CD4-positive, alpha-beta T cell treated with Interleukin-1 beta for 1 hour (primary cell): ENCODE measurements at regions not wholly inside any gene's neighbourhood (a gene's known extent, or its start where the extent isn't known, plus 50 kb on each side); places are given as distances from the start of the nearest gene placed in this dataset.

ENCODE experiments used
- DNase-seq, 2 donors: peaks; one replicate each; pipeline ENCODE4 v3.0.0-alpha.2; 2020 to 2022

DNA sequence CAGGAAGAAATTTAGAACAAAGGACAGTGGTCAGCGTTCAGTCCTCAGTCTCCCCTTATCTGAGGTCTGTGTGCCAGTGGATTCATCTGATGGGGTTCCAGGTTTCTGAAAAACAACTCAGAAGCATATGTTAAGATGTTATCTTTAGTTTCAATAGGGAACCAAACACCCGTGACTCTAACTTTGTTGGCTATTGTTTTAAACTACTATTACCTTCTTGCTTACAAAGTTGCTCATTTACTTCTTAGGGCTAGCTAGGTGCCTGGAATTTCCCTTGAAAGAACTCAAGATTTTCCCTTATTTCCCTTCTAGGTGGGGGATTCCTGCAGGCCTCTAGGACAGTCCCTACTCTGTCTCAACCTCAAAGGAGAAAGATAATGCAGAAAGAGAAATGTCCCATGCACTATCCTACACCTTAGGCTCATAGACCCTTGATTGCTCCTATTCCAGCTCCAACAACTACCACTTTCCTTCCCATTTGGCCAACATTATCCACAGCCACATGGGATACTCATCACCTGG, 192.5 kb upstream of the LYZL1 start:
- DNase-seq = no peak

GRCh38 chr10:29098423-29098822, 190.4 kb upstream of the LYZL1 start:
- DNase-seq = no peak

DNA sequence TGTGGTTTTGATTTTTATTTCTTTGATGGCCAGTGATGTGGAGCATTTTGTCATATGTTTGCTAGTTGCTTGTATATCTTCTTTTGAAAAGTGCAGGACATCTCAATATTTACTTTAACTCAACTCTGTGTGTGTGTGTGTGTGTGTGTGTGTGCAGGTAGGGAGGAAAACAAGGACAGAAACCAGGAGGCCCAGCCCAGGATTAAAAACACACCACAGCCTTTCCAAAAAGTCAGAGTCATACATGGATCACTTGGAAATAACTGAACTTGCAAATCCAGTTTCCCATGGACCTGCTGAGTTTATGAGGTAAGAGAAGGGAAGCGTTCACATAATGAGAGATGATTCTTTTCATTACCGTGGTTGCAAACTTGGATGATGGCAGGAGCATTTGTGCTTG, 189.9 kb upstream of the LYZL1 start:
- DNase-seq = no peak

GRCh38 chr10:29099415-29099814, 189.5 kb upstream of the LYZL1 start:
- no peak for DNase-seq

DNA sequence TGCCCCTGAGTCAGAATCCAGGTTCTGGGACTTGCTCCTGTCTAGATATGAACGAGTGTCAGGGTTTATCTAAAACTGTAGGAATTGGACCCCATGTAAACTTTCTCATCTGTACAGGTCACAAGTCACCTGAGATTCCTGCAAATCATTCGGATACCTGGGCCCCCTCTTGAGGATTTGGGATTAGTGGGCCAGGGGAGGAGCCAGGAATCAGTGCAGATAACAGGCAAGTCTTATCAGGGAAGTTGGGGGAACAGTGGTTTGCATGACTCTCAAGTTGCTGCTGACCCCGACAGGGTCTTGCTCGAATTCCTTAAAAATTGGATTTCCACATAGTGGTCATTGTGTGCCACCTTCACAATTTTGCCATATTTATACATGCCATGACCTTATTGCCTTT, 188.4 kb upstream of the LYZL1 start:
- no peak for DNase-seq

DNA sequence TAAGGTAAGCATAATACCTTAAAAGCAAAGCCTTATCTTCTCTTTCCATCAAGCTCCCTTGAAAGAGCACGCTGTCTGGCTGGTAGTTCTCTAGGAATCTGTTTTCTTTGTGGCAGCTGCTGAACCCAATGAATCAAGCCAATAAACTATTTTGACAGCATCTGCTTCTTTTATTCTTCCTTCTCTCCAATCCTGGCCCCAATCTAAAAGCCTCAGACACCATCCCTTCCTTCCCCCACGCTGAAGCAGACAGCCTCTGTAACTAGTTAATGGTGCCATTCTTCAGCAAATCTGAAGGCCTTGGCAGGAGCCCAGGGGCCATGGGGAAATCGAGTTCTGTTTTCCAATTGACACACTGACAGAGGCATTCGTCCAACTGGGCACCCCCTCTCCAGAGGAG, 186.6 kb upstream of the LYZL1 start:
- DNase-seq = no peak

DNA sequence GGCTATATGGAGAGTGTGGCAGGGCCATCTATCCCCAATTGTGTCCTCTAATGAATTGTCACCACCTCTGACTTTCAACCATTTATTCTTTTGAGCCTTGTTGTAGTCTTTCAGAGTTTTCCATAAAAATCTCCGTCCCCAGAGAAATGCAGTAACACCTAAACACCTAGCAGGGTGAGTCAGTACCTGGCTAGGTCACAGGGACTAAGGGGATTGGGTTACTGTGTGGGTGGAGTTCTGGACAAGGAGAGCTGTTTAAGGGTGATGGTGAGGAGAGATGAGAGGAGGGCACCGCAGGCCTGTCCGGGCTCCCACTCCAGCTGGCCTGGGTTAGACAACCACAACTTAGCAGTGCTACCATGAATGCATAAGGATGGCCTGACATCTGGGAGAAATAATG, 186.2 kb upstream of the LYZL1 start:
- DNase-seq = no peak

- no peak for DNase-seq
Observed at GRCh38 chr10:29104661-29105399, 184.0 kb upstream of the LYZL1 start.

DNA sequence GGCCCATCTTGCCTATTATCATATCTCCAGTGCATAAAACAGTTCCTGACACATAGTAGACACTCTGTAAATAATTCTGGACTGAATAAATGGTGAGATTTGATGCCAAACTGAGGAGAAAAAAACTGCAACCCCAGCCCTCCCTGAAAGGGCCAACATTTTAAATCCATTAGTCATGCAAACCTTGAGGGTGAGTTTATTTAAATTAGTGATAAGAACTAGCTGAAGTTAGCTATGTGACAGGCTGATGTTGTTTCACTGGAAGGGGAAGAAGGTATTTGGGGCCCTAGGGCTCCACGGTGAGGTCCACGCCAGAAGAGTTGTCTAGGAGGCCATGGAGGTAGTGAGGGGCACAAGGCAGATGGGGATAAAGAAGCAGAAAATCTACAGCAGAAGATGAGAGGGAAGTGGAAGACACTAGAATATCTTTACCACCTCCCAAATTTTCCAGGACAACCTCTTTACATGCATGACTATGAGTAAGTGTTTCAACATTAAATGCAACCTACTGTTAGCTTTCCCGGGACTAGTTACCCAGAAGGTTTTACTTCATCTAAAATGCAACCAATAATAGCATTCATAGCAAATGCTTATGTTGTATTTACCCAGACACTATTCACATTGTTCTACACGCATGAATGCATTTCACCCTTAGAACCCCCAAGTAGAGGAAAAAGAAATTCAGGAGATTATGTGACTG, 183.2 kb upstream of the LYZL1 start:
- no peak for DNase-seq

DNA sequence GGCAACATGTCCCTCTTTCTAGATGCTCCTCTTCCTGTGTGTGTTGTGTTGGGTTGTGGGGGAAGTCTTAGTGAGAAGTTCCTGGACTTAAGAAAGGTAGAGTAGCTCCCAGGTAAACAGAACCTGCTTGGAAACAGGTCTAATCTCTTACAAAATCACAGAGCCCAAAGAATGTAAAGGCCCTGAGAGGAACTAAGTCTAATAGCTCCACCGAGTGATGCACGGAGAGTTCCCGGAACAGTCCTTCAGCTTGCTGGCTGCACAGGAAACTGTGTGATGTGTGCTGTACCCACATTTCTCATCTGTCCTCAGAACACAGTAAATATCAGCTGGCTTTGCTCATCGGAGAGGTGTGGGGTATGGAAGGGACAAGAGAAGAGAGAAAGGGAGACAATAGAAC, 182.6 kb upstream of the LYZL1 start:
- no peak for DNase-seq

DNA sequence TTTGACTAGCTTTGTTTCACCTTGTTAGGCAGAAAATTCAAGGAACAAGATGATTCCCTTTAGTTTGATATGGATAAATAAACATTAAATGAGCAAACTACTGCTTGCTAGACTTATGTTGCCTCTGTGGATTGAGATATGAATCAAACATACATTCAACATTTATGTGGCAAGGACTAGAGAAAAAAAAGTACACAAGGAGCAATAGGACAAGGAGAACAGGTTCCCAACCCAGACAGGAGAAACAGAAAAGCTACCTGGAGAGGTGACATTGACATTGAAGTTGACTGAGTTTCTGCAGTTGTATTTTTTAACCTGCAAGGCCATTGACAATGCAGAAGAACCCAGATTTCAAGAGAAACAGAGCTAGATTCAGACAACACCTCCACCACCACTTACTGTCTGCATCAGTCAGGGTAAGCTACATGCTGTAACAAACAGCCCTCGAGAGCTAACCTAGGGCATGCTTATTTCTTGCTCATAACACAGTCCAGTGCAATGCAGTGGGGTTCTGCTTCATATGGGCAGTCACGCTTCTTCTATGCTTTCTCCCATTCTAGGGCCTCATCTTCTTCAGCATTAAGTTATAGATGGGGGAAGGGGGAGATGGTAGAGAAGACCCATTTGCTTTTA, 180.9 kb upstream of the LYZL1 start:
- no peak for DNase-seq

DNA sequence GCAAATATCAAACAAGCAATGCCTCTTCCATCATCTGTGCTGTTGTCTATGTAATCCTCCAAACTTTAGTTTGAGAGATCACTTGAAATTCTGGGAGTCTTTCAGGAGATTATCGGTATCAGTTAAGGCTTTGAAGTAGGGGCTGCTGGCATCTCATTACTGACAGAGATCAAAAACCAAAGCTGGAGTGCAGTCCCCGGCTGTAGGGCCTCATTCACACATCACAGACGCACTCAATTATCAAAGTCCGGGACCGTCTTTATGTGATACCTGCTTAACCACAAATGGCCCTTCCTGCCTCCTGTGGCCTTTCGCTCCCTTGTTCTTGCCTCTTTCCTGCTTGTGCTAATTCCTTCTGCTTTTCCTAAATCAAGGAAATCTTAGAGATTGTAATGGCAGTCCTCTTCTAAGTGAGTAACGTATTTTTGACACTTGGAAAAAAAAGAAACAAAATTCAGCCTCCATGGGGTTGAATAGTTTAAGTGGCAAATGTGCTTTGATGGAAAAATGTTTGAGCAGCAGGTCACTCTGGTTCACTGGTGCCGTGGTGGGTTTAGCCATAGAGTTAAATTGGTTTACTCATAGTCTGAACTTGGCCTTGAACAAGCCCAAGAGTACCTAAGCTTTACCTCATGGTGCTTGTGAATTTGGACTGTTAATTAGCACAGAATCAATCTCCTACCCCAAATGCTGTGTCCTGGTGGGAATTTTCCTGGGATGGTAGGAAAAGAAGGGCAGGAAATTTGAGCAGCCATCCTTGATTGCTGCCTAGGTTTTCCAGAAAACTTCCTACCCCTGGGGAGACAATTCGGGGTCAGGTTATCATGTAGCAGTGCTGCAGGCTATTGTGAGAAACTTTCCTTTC, 178.9 kb upstream of the LYZL1 start:
- no peak for DNase-seq

DNA sequence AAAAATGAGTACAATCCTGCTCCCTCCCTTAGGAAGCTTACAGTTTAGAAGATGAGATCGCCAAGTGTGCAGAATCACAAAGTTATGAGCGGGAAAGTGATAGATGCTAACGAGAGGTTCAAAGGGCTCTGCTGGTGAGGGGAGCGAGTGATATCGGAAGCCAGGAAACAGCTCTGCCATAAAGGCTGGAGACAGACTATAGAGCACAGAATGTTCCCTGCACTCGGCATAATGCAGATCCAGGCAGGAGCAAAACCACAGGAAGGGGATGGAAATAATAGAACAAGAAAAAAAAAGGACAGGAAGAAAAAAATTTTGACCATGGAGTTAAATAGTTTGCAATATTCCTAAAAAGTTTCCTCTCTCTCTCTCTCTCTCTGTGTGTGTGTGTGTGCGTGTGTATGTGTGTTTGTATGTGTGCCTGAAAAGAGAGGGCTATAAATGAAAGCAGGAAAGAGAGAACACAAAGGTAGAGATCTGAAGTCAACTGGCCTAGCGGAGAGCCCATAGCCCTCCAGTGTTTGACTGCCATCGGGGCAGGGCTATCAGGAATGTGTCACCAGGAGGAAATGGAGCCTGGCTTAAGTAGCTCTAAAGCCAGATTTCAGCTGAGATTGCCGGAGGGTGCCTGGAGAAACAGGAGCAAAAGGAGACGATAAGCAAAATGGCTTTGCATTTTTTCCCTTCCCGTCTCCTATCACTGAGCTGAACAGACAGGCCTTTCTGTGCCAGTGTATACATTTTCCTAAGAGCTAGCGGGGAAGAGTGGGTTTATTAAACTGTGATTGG, 175.8 kb upstream of the LYZL1 start:
- DNase-seq = no peak

DNA sequence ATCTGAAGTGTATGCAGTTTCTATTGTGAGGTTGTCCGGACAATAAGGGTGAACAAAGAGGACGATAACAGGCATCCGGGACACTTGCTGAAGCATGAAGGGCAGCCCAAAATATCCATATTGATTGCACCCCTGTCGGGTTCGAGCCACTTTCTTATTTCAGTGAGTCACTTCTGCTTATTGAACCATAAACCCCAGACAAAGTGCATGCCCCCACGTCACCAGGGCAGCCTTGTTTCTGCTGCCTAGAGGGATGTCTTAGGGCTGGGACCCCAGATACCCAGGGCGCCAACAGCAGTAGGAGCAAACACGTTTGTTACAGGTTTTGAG, 175.3 kb upstream of the LYZL1 start:
- DNase-seq = no peak

- DNase-seq = no peak
Observed at GRCh38 chr10:29114141-29114540, 174.7 kb upstream of the LYZL1 start.

GRCh38 chr10:29117781-29118180, 171.1 kb upstream of the LYZL1 start:
- DNase-seq = no peak

- no peak for DNase-seq
Observed at GRCh38 chr10:29119374-29119773, 169.5 kb upstream of the LYZL1 start.

GRCh38 chr10:29120216-29120615, 168.7 kb upstream of the LYZL1 start:
- no peak for DNase-seq

GRCh38 chr10:29124864-29125263, 164.0 kb upstream of the LYZL1 start:
- DNase-seq = no peak

- DNase-seq = no peak
Observed at GRCh38 chr10:29127037-29127700, 161.7 kb upstream of the LYZL1 start.

DNA sequence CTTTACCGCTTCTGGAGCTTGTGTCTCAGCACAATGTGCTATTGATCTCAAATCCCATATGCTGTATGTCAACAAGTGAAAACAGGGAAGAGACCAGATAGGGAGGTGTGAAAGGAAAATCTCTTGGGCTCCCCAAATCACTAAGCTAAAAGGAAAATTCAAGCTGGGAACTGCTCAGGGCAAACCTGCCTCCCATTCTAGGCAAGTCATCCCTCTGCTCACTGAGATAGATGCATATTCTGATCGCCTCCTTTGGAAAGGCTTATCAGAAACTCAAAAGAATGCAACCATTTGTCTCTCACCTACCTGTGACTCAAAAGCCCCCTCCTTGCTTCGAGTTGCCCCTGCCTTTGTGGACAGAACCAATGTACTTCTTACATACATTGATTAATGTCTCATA, 161.1 kb upstream of the LYZL1 start:
- DNase-seq = no peak

DNA sequence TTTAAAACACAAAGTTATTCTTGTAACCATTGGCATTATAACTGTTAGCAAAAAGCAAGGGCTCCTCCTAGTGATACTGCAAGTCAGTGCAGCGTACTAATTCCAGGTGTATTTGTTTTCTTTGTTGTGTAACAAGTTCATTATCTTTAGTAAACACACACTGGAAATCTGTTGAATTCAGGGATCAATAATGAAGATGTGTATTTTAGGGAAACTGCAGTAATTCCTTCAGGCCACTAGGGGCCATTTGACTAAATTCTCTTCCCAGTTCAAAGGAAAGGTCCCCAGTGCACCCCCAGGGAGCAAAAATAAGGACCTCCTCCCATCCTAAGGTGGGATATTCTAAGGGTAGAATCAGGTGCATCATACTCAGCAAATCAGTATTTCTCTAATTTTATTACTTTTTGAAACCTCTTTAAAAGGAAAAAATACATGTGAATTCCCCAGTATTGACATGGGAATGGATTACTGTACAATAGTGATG, 158.6 kb upstream of the LYZL1 start:
- no peak for DNase-seq
